ELF-1 (cell line): ENCODE measurements at regions not wholly inside any gene's neighbourhood (a gene's known extent, or its start where the extent isn't known, plus 50 kb on each side); places are given as distances from the start of the nearest gene placed in this dataset.

Source experiments
- DNase-seq: peaks from one replicate; pipeline ENCODE4 v3.0.0-alpha.2; 2016; ENCODE audit warnings: low read depth, low spot score

GRCh38 chr9:78788101-78788500, 491.2 kb downstream of the PSAT1 start:
- DNase-seq = no peak

GRCh38 chr9:78791779-78792178, 494.9 kb downstream of the PSAT1 start:
- no peak for DNase-seq

- DNase-seq = no peak
Observed at GRCh38 chr9:78792745-78793144, 495.8 kb downstream of the PSAT1 start.

GRCh38 chr9:78805771-78806170, 508.8 kb downstream of the PSAT1 start:
- DNase-seq = no peak

- no peak for DNase-seq
Observed at GRCh38 chr9:78806492-78807160, 509.7 kb downstream of the PSAT1 start.

GRCh38 chr9:78807286-78807685, 510.4 kb downstream of the PSAT1 start:
- DNase-seq = no peak

- DNase-seq = no peak
Observed at GRCh38 chr9:78808048-78808447, 511.1 kb downstream of the PSAT1 start.

- no peak for DNase-seq
Observed at GRCh38 chr9:78811622-78812276, 514.8 kb downstream of the PSAT1 start.

- DNase-seq = no peak
Observed at GRCh38 chr9:78812665-78813064, 515.7 kb downstream of the PSAT1 start.

- no peak for DNase-seq
Observed at GRCh38 chr9:78813602-78814180, 516.8 kb downstream of the PSAT1 start.

GRCh38 chr9:78821126-78821822, 524.3 kb downstream of the PSAT1 start:
- DNase-seq = peak; percentile 12

- no peak for DNase-seq
Observed at GRCh38 chr9:78826527-78826926, 529.6 kb downstream of the PSAT1 start.

- no peak for DNase-seq
Observed at GRCh38 chr9:78828521-78828920, 531.6 kb downstream of the PSAT1 start.

- no peak for DNase-seq
Observed at GRCh38 chr9:78830301-78830700, 533.4 kb downstream of the PSAT1 start.

GRCh38 chr9:78831726-78832125, 534.8 kb downstream of the PSAT1 start:
- no peak for DNase-seq

GRCh38 chr9:78835928-78836450, 539.1 kb downstream of the PSAT1 start:
- DNase-seq = no peak

- no peak for DNase-seq
Observed at GRCh38 chr9:78839252-78839651, 542.3 kb downstream of the PSAT1 start.

- no peak for DNase-seq
Observed at GRCh38 chr9:78848061-78848460, 551.1 kb downstream of the PSAT1 start.

- no peak for DNase-seq
Observed at GRCh38 chr9:78856144-78856543, 559.2 kb downstream of the PSAT1 start.

GRCh38 chr9:78856781-78857180, 559.9 kb downstream of the PSAT1 start:
- no peak for DNase-seq

- no peak for DNase-seq
Observed at GRCh38 chr9:78857373-78858225, 560.7 kb downstream of the PSAT1 start.
